CD4-positive, alpha-beta T cell (primary cell): ENCODE measurements at regions not wholly inside any gene's neighbourhood (a gene's known extent, or its start where the extent isn't known, plus 50 kb on each side); places are given as distances from the start of the nearest gene placed in this dataset.

Source experiments
- ATAC-seq: fragments of 200-7000 bp; cut with Tn5 transposase; one replicate; pipeline ENCODE4 v1.10.0; 2022; ENCODE audit warnings: mild to moderate bottlenecking; ENCODE audit not compliant: poor library complexity
- CTCF ChIA-PET: fragments of 350-600 bp; sonication (Branson Sonifier 250); formaldehyde crosslinking; loops from one replicate; lab custom pipeline; 2021; ENCODE audit warnings: antibody characterized with exemption, inconsistent platforms; lab: Charles Lee
- POLR2A ChIA-PET: fragments of 350-600 bp; sonication (Branson Sonifier 250); formaldehyde crosslinking; loops from one replicate; lab custom pipeline; 2021; ENCODE audit warnings: antibody characterized with exemption, inconsistent platforms; lab: Charles Lee
- DNase-seq, 14 experiments: peaks; one replicate each; pipeline ENCODE4 v3.0.0-alpha.2; 2013 to 2020; ENCODE audit warnings: mixed read lengths in 2 of 14
- H3K27ac ChIP-seq, 2 donors: one replicate each; pipeline versions ENCODE4 v1.5.1 to v1.7.0; 2013; ENCODE audit warnings: low read length in 2 of 2, low read depth in 1 of 2, mild to moderate bottlenecking in 1 of 2
- H3K27me3 ChIP-seq, 2 experiments: 1 replicate in 1 of 2; 2 replicates in 1 of 2; pipeline versions ENCODE4 v1.6.1 to v1.7.0; 2013; ENCODE audit warnings: low read length in 2 of 2, control low read depth in 1 of 2, mild to moderate bottlenecking in 1 of 2, moderate library complexity in 1 of 2; ENCODE audit not compliant: insufficient read depth in 2 of 2, control insufficient read depth in 1 of 2
- H3K36me3 ChIP-seq: one replicate; pipeline ENCODE4 v1.6.1; 2013; ENCODE audit warnings: low read length, control low read depth; ENCODE audit not compliant: insufficient read depth
- H3K4me1 ChIP-seq: one replicate; pipeline ENCODE4 v1.6.1; 2013; ENCODE audit warnings: low read length, control low read depth; ENCODE audit not compliant: insufficient read depth
- H3K4me3 ChIP-seq: one replicate; pipeline ENCODE4 v1.5.1; 2013; ENCODE audit warnings: mild to moderate bottlenecking, low read length, moderate library complexity
- H3K9me3 ChIP-seq, 2 experiments: 1 replicate in 1 of 2; 2 replicates in 1 of 2; pipeline versions ENCODE4 v1.6.1 to v1.7.0; 2013; ENCODE audit warnings: low read length in 2 of 2, mild to moderate bottlenecking in 2 of 2, control low read depth in 1 of 2, moderate library complexity in 1 of 2; ENCODE audit not compliant: control insufficient read depth in 1 of 2, insufficient read depth in 1 of 2
- H3K27ac Mint-ChIP-seq: one replicate; pipeline ENCODE4 v1.8.0; 2020; ENCODE audit warnings: mixed read lengths
- H3K27me3 Mint-ChIP-seq: one replicate; pipeline ENCODE4 v1.8.0; 2021; ENCODE audit warnings: mixed read lengths
- H3K36me3 Mint-ChIP-seq: one replicate; pipeline ENCODE4 v1.8.0; 2021; ENCODE audit warnings: low read depth, mixed read lengths
- H3K4me1 Mint-ChIP-seq: one replicate; pipeline ENCODE4 v1.8.0; 2021; ENCODE audit warnings: low read depth, mixed read lengths
- H3K4me3 Mint-ChIP-seq: one replicate; pipeline ENCODE4 v1.8.0; 2020; ENCODE audit warnings: mild to moderate bottlenecking, mixed read lengths
- H3K9me3 Mint-ChIP-seq: one replicate; pipeline ENCODE4 v1.8.0; 2020; ENCODE audit warnings: mixed read lengths
- intact Hi-C, 2 experiments: fragments of 100-400 bp; cut with DNase I in 1 of 2; cut with micrococcal nuclease in 1 of 2; formaldehyde crosslinking; loops; one replicate each; pipeline versions ENCODE4 v1.15.1 to v1.9.0; 2023 to 2025; cut with DNase I, micrococcal nuclease
- TF ChIP-seq, protein P1 (sequence below): fragments of 200-600 bp; IDR thresholded peaks from one replicate; pipeline ENCODE4 v1.8.0; 2022; ENCODE audit warnings: antibody characterized with exemption, mild to moderate bottlenecking

DNA sequence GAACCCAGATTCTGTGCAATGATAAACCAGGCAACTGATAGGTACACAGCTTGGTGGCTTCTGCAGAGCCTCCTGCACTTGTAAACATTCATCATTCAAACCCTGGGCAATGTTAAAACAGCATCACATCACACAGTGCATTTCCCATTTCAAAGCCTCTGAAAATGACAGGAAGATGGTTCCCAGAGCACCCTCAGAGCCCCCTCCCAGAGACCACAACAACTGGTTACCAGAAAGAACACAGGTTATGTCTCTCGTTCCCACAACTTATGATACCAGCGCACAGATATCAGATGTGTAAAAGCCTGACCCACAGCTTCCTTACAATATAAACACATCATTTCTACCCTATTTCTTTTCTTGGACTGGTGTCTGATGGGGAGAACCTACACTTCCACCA, 248.7 kb downstream of the AUH start:
- TF ChIP-seq, protein P1, sequence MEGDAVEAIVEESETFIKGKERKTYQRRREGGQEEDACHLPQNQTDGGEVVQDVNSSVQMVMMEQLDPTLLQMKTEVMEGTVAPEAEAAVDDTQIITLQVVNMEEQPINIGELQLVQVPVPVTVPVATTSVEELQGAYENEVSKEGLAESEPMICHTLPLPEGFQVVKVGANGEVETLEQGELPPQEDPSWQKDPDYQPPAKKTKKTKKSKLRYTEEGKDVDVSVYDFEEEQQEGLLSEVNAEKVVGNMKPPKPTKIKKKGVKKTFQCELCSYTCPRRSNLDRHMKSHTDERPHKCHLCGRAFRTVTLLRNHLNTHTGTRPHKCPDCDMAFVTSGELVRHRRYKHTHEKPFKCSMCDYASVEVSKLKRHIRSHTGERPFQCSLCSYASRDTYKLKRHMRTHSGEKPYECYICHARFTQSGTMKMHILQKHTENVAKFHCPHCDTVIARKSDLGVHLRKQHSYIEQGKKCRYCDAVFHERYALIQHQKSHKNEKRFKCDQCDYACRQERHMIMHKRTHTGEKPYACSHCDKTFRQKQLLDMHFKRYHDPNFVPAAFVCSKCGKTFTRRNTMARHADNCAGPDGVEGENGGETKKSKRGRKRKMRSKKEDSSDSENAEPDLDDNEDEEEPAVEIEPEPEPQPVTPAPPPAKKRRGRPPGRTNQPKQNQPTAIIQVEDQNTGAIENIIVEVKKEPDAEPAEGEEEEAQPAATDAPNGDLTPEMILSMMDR = no peak
- no peak overlapping the region for H3K27ac ChIP-seq
- POLR2A ChIA-PET = no interaction called here
- peaks cover 18% of the 10 kb centered on the region for H3K27me3 Mint-ChIP-seq
- intact Hi-C loops = no loop called here
- no peak overlapping the region for H3K27ac Mint-ChIP-seq
- no peak overlapping the region for H3K4me3 ChIP-seq
- peaks cover 0 to 14% of the 10 kb centered on the region in 2 experiments for H3K9me3 ChIP-seq
- DNase-seq = no peak
- no peaks in the 10 kb centered on the region for H3K36me3 Mint-ChIP-seq
- H3K27me3 ChIP-seq = peaks cover 5 to 8% of the 10 kb centered on the region in 2 experiments
- H3K4me3 Mint-ChIP-seq = no peak overlapping the region
- ATAC-seq = no peak
- CTCF ChIA-PET = no interaction called here
- no peaks in the 10 kb centered on the region for H3K4me1 ChIP-seq
- H3K9me3 Mint-ChIP-seq = peaks cover 4% of the 10 kb centered on the region
- H3K36me3 ChIP-seq = no peaks in the 10 kb centered on the region
- no peaks in the 10 kb centered on the region for H3K4me1 Mint-ChIP-seq

DNA sequence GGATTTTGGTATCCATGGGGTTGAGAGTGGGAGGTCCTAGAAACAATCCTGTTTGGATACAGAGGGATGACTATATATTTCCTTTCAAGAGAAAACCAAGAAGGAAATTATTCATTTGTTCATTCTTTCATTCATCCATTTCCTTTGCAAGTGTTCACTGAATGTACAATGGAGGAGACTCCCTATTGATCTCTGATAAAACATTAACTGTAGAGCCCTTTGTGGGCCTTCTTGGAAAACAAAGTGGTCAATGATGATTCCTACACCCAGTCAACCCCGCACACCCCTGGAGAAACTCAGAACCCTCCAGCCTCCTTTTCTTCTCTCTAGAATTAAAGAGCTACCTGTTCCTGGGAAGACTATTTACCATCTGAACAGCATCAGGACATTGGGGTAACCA, 247.3 kb downstream of the AUH start:
- CTCF ChIA-PET = no interaction called here
- Histone ChIP-seq H3K27me3 (peaks cover 7 to 10% of the 10 kb centered on the region in 2 experiments), H3K27ac (no peak overlapping the region), H3K36me3 (no peaks in the 10 kb centered on the region), H3K4me3 (no peak overlapping the region), H3K9me3 (peaks cover 0 to 16% of the 10 kb centered on the region in 2 experiments), H3K4me1 (no peaks in the 10 kb centered on the region)
- Mint-ChIP-seq H3K4me1 (no peaks in the 10 kb centered on the region), H3K27me3 (peaks cover 31% of the 10 kb centered on the region), H3K4me3 (no peak overlapping the region), H3K27ac (no peak overlapping the region), H3K36me3 (no peaks in the 10 kb centered on the region), H3K9me3 (peaks cover 4% of the 10 kb centered on the region)
- no peak for DNase-seq
- intact Hi-C loops = no loop called here
- ATAC-seq = no peak
- POLR2A ChIA-PET = no interaction called here
- TF ChIP-seq, protein P1 = no peak

DNA sequence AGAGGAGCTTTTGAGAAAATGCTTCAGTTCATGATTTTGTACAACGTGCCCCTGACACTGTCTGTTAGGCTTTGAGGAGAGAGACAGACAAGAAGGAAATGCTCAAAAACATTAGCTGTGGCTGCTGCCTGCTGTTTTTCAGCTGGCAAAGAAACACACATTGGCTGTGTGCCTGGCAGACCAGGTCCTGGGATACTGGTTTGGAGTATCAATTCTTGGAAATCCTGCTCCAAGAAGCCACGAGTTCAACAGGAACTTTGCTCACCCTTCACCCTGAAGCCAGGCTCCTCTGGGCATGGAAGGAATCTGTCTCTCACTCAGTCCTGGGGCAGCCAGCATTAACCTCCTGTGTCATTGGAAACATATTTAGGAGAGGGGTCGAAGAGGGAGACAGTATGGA, 245.5 kb downstream of the AUH start:
- H3K9me3 Mint-ChIP-seq = no peaks in the 10 kb centered on the region
- DNase-seq (no peak), ATAC-seq (no peak)
- Histone ChIP-seq H3K4me3 (no peak overlapping the region), H3K36me3 (no peaks in the 10 kb centered on the region), H3K27me3 (peaks cover 7 to 10% of the 10 kb centered on the region in 2 experiments), H3K4me1 (no peaks in the 10 kb centered on the region), H3K9me3 (peaks cover 0 to 16% of the 10 kb centered on the region in 2 experiments), H3K27ac (no peak overlapping the region)
- CTCF ChIA-PET = no interaction called here
- TF ChIP-seq, protein P1 = no peak
- no peaks in the 10 kb centered on the region for H3K36me3 Mint-ChIP-seq
- intact Hi-C loops = no loop called here
- no peak overlapping the region for H3K4me3 Mint-ChIP-seq
- no peaks in the 10 kb centered on the region for H3K4me1 Mint-ChIP-seq
- H3K27ac Mint-ChIP-seq = no peak overlapping the region
- POLR2A ChIA-PET = no interaction called here
- H3K27me3 Mint-ChIP-seq = peaks cover 39% of the 10 kb centered on the region
